CD4-positive, alpha-beta memory T cell (primary cell): ENCODE measurements at regions not wholly inside any gene's neighbourhood (a gene's known extent, or its start where the extent isn't known, plus 50 kb on each side); places are given as distances from the start of the nearest gene placed in this dataset.

Experiments
- CTCF ChIA-PET: fragments of 350-600 bp; sonication (Branson Sonifier 250); formaldehyde crosslinking; loops from one replicate; lab custom pipeline; 2021; ENCODE audit warnings: inconsistent platforms; ENCODE audit not compliant: partially characterized antibody; lab: Charles Lee
- POLR2A ChIA-PET: fragments of 350-600 bp; sonication (Branson Sonifier 250); formaldehyde crosslinking; loops from one replicate; lab custom pipeline; 2021; ENCODE audit not compliant: partially characterized antibody; lab: Charles Lee
- DNase-seq, 5 donors: peaks; one replicate each; pipeline versions ENCODE4 v3.0.0 to v3.0.0-alpha.2; 2020 to 2022; ENCODE audit warnings: mixed read lengths in 1 of 5
- H3K27ac ChIP-seq: one replicate; pipeline ENCODE4 v1.7.0; 2013; ENCODE audit warnings: low read depth, low read length
- H3K27me3 ChIP-seq: 2 replicates; pipeline ENCODE4 v1.7.0; 2013; ENCODE audit warnings: mild to moderate bottlenecking, low read length, moderate library complexity; ENCODE audit not compliant: insufficient read depth
- H3K36me3 ChIP-seq: 2 replicates; pipeline ENCODE4 v1.7.0; 2013; ENCODE audit warnings: mild to moderate bottlenecking, low read length, moderate library complexity; ENCODE audit not compliant: insufficient read depth
- H3K4me1 ChIP-seq: 2 replicates; pipeline ENCODE4 v1.7.0; 2013; ENCODE audit warnings: mild to moderate bottlenecking, low read length, moderate library complexity; ENCODE audit not compliant: insufficient read depth
- H3K4me3 ChIP-seq, 2 donors: one replicate each; pipeline ENCODE4 v1.7.0; 2013; ENCODE audit warnings: low read length in 2 of 2, mild to moderate bottlenecking in 1 of 2
- H3K9me3 ChIP-seq, 2 donors: one replicate each; pipeline ENCODE4 v1.7.0; 2013; ENCODE audit warnings: low read length in 2 of 2, control low read depth in 1 of 2; ENCODE audit not compliant: control insufficient read depth in 1 of 2
- H3K27ac Mint-ChIP-seq, 7 donors: one replicate each; pipeline ENCODE4 v1.8.0; 2020 to 2021; ENCODE audit warnings: mixed read lengths in 7 of 7, mild to moderate bottlenecking in 6 of 7, inconsistent platforms in 3 of 7, moderate library complexity in 3 of 7
- H3K27me3 Mint-ChIP-seq, 2 donors: one replicate each; pipeline ENCODE4 v1.8.0; 2020 to 2021; ENCODE audit warnings: mixed read lengths in 2 of 2
- H3K36me3 Mint-ChIP-seq, 2 donors: one replicate each; pipeline ENCODE4 v1.8.0; 2020 to 2021; ENCODE audit warnings: mixed read lengths in 2 of 2, inconsistent platforms in 1 of 2, mild to moderate bottlenecking in 1 of 2
- H3K4me1 Mint-ChIP-seq, 4 donors: one replicate each; pipeline ENCODE4 v1.8.0; 2020 to 2021; ENCODE audit warnings: mixed read lengths in 4 of 4, mild to moderate bottlenecking in 1 of 4
- H3K4me3 Mint-ChIP-seq, 8 donors: one replicate each; pipeline ENCODE4 v1.8.0; 2020 to 2021; ENCODE audit warnings: mixed read lengths in 8 of 8, mild to moderate bottlenecking in 7 of 8, moderate library complexity in 6 of 8, inconsistent platforms in 3 of 8
- H3K9me3 Mint-ChIP-seq, 8 donors: one replicate each; pipeline ENCODE4 v1.8.0; 2020 to 2021; ENCODE audit warnings: mixed read lengths in 8 of 8, mild to moderate bottlenecking in 5 of 8, inconsistent platforms in 3 of 8, moderate library complexity in 1 of 8
- intact Hi-C: fragments of 100-400 bp; cut with micrococcal nuclease; formaldehyde crosslinking; loops from one replicate; pipeline ENCODE4 v1.15.1; 2023

DNA sequence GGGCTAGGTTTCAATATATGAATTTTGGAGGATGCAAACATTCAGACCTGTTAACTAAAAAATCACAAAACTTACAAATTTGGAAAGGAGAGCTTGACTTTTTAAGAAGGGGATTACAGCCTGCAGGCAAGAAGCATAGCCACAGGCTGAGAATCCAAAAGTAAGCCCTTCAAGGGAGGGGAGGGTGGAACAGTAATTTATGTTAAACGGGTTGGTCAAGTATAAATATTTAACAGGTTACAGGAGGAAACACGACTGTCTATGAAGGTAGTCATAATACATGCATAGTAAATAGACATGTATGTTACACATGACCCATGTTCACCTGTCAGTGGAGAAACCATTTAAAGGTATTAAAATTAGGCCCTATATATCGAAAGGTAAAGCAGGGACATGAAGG, 261.1 kb upstream of the RGS18 start:
- Mint-ChIP-seq H3K9me3 (peaks cover 0 to 5% (median under 1%) of the 10 kb centered on the region in 8 donors), H3K4me3 (no peak overlapping the region), H3K27ac (no peak overlapping the region), H3K36me3 (no peaks in the 10 kb centered on the region), H3K4me1 (no peaks in the 10 kb centered on the region), H3K27me3 (no peaks in the 10 kb centered on the region)
- Histone ChIP-seq H3K36me3 (no peaks in the 10 kb centered on the region), H3K27me3 (no peaks in the 10 kb centered on the region), H3K9me3 (no peaks in the 10 kb centered on the region), H3K27ac (no peak overlapping the region), H3K4me1 (no peaks in the 10 kb centered on the region), H3K4me3 (no peak overlapping the region)
- DNase-seq: no peak
- CTCF ChIA-PET: no interaction called here
- intact Hi-C loops: no loop called here
- POLR2A ChIA-PET: no interaction called here

DNA sequence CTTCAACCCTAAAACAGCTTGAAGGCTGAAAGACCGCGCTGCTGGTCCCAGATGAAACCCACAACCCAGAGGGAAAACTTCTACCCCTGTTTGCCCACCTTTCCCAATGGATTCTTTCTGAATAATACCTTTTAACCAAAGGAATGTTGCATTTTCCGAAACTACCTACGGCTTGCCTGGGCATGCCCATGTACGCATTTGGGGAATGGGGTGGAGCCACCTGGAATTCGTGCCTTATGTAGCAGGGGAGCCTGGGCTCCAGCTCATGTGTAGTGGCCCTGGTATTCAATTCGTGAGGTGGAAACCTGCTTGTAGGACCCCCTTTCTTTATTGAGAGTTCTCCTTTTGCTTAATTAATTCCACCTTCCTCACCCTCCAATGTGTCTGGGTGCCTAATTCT, 256.6 kb upstream of the RGS18 start:
- Mint-ChIP-seq H3K36me3 (no peaks in the 10 kb centered on the region), H3K4me1 (no peaks in the 10 kb centered on the region), H3K4me3 (no peak overlapping the region), H3K27ac (no peak overlapping the region), H3K9me3 (peaks cover 0 to 11% (median 0%) of the 10 kb centered on the region in 8 donors), H3K27me3 (no peaks in the 10 kb centered on the region)
- no peaks in the 10 kb centered on the region for H3K9me3 ChIP-seq
- POLR2A ChIA-PET: no interaction called here
- H3K36me3 ChIP-seq: no peaks in the 10 kb centered on the region
- H3K4me1 ChIP-seq: no peaks in the 10 kb centered on the region
- CTCF ChIA-PET: no interaction called here
- no peak for DNase-seq
- no peak overlapping the region for H3K27ac ChIP-seq
- intact Hi-C loops: no loop called here
- H3K27me3 ChIP-seq: no peaks in the 10 kb centered on the region
- H3K4me3 ChIP-seq: no peak overlapping the region

DNA sequence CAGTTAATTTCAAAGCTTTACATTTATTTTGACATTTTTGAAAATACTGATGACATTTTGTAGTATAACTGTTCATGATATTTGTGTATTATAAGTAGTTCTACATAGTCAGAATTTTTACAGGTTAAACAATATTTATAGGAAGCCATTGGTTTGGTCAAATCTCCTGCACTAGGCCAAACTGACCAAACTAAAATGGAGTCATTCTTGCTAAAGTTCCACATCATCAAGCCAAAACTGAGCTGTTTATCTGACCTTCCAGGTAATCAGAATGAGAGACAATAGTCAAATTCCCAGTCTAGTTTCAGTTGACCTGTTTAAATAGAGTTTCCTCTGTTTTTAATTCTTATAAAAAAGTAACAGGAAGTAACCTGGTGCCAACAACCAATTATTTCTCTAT, 253.3 kb upstream of the RGS18 start:
- ChIA-PET POLR2A (no interaction called here), CTCF (no interaction called here)
- no peak overlapping the region for H3K4me3 Mint-ChIP-seq
- intact Hi-C loops: no loop called here
- H3K9me3 Mint-ChIP-seq: peaks cover 0 to 16% (median 4%) of the 10 kb centered on the region in 8 donors
- Histone ChIP-seq H3K4me1 (no peaks in the 10 kb centered on the region), H3K27me3 (no peaks in the 10 kb centered on the region), H3K36me3 (no peaks in the 10 kb centered on the region), H3K9me3 (no peaks in the 10 kb centered on the region), H3K4me3 (no peak overlapping the region), H3K27ac (no peak overlapping the region)
- H3K27ac Mint-ChIP-seq: no peak overlapping the region
- H3K27me3 Mint-ChIP-seq: no peaks in the 10 kb centered on the region
- no peaks in the 10 kb centered on the region for H3K36me3 Mint-ChIP-seq
- DNase-seq: no peak
- no peaks in the 10 kb centered on the region for H3K4me1 Mint-ChIP-seq

DNA sequence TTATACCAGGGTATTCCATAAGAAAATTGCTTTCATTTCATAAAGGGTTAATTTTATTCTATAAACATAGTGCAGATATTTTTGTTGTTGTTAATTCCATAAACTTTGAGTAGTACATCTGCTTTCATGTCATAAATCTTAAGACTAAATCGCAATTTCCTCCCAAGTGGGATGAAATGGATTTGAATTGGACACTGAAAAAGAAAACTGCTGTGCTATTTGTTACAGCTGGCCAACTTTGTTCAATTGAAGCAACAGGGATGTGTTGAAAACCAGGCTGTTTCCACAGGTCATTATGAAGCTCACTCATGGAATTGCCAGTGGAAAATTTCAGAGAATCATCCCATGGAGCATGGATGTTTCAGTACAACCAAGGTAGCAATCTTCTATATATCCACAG, 252.5 kb upstream of the RGS18 start:
- CTCF ChIA-PET: no interaction called here
- H3K27me3 Mint-ChIP-seq: no peaks in the 10 kb centered on the region
- no peaks in the 10 kb centered on the region for H3K36me3 ChIP-seq
- POLR2A ChIA-PET: no interaction called here
- no peak overlapping the region for H3K4me3 Mint-ChIP-seq
- no peaks in the 10 kb centered on the region for H3K9me3 ChIP-seq
- intact Hi-C loops: no loop called here
- no peaks in the 10 kb centered on the region for H3K4me1 Mint-ChIP-seq
- H3K9me3 Mint-ChIP-seq: peaks cover 0 to 16% (median 4%) of the 10 kb centered on the region in 8 donors
- H3K27me3 ChIP-seq: no peaks in the 10 kb centered on the region
- no peaks in the 10 kb centered on the region for H3K4me1 ChIP-seq
- no peaks in the 10 kb centered on the region for H3K36me3 Mint-ChIP-seq
- H3K27ac Mint-ChIP-seq: no peak overlapping the region
- no peak overlapping the region for H3K4me3 ChIP-seq
- no peak overlapping the region for H3K27ac ChIP-seq
- DNase-seq: no peak

DNA sequence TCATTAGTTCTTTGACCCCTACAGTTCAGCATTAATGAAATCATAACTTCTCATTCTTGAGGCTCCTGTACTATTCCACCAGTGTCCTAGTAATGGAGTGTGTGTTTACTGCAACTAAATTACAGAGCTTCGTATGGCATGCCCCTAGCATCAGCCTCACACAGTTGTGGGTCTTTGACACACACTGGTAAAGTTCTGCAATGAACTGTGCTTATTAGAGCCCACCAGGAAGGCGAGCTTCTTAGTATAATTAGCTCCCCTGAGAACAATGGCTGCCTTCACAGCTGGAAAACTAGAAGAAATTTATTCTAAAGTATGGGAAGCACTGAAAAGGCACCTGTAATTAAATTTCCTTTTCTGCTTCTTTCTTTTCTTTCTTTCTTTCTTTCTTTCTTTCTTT, 251.1 kb upstream of the RGS18 start:
- no peak for DNase-seq
- Mint-ChIP-seq H3K27ac (no peak overlapping the region), H3K9me3 (peaks cover 0 to 17% (median 4%) of the 10 kb centered on the region in 8 donors), H3K4me3 (no peak overlapping the region), H3K4me1 (no peaks in the 10 kb centered on the region), H3K27me3 (no peaks in the 10 kb centered on the region), H3K36me3 (no peaks in the 10 kb centered on the region)
- ChIA-PET POLR2A (no interaction called here), CTCF (no interaction called here)
- H3K9me3 ChIP-seq: no peaks in the 10 kb centered on the region
- no peak overlapping the region for H3K4me3 ChIP-seq
- no peak overlapping the region for H3K27ac ChIP-seq
- H3K4me1 ChIP-seq: no peaks in the 10 kb centered on the region
- no peaks in the 10 kb centered on the region for H3K27me3 ChIP-seq
- no peaks in the 10 kb centered on the region for H3K36me3 ChIP-seq
- intact Hi-C loops: no loop called here

DNA sequence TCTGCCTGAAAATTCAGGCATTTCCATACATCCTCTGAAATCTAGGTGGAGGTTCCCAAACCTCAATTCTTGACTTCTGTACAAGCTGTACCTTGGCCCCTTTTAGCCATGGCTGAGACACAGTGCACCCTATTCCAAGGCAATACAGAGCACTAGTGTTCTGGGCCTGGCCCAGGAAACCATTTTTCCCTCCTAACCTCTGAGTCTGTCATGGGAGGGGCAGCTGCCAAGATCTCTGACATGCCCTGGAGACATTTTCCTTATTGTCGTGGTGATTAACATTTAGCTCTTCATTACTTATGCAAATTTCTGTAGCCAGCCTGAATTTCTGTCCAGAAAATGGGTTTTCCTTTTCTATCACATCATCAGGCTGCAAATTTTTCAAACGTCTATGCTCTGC, 248.0 kb upstream of the RGS18 start:
- ChIA-PET CTCF (no interaction called here), POLR2A (no interaction called here)
- intact Hi-C loops: no loop called here
- no peaks in the 10 kb centered on the region for H3K4me1 ChIP-seq
- H3K27me3 Mint-ChIP-seq: no peaks in the 10 kb centered on the region
- H3K36me3 ChIP-seq: no peaks in the 10 kb centered on the region
- H3K4me3 Mint-ChIP-seq: no peak overlapping the region
- DNase-seq: no peak
- H3K4me1 Mint-ChIP-seq: no peaks in the 10 kb centered on the region
- no peaks in the 10 kb centered on the region for H3K9me3 ChIP-seq
- peaks cover 0 to 17% (median 4%) of the 10 kb centered on the region in 8 donors for H3K9me3 Mint-ChIP-seq
- H3K27ac Mint-ChIP-seq: no peak overlapping the region
- no peak overlapping the region for H3K27ac ChIP-seq
- no peak overlapping the region for H3K4me3 ChIP-seq
- no peaks in the 10 kb centered on the region for H3K27me3 ChIP-seq
- H3K36me3 Mint-ChIP-seq: no peaks in the 10 kb centered on the region

DNA sequence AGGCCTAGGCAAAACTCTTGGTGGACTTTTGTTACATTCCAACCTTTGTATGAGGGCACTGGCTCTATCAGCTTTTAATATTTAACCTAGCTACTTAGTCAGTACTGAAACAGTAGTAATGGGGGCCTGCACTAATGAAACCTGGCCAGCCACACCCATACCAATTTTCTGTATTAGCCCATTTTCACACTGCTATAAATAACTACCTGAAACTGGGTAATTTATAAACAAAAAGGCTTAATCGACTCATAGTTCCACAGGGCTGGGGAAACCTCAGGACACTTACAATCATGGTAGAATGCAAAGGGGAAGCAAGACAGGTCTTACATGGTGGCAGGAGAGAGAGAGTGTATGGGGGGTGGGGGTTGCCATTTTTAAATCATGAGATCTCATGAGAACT, 245.7 kb upstream of the RGS18 start:
- Mint-ChIP-seq H3K27ac (no peak overlapping the region), H3K36me3 (no peaks in the 10 kb centered on the region), H3K9me3 (peaks cover 0 to 17% (median 4%) of the 10 kb centered on the region in 8 donors), H3K27me3 (no peaks in the 10 kb centered on the region), H3K4me1 (no peaks in the 10 kb centered on the region), H3K4me3 (no peak overlapping the region)
- intact Hi-C loops: no loop called here
- POLR2A ChIA-PET: no interaction called here
- Histone ChIP-seq H3K4me3 (no peak overlapping the region), H3K9me3 (no peaks in the 10 kb centered on the region), H3K27me3 (no peaks in the 10 kb centered on the region), H3K4me1 (no peaks in the 10 kb centered on the region), H3K27ac (no peak overlapping the region), H3K36me3 (no peaks in the 10 kb centered on the region)
- CTCF ChIA-PET: no interaction called here
- no peak for DNase-seq
